ENCODE measurements at regions not wholly inside any gene's neighbourhood (a gene's known extent, or its start where the extent isn't known, plus 50 kb on each side); places are given as distances from the start of the nearest gene placed in this dataset.
"Not testable (repeated sequence)": the region's sequence is repeated elsewhere in the genome, so short reads cannot be mapped to it uniquely, and the experiment has no call there.

- H3K27ac ChIP-seq, result no peak overlapping the region
- no peaks in the 10 kb centered on the region for H3K4me1 ChIP-seq (replicated peaks in 1 of 2)
- H3K4me3 ChIP-seq, result no peak overlapping the region
- H3K36me3 ChIP-seq (replicated peaks in 1 of 2), result no peaks in the 10 kb centered on the region
- no peak for TF ChIP-seq CTCF (IDR thresholded peaks at IDR 0.05)
- TF ChIP-seq POLR2A (IDR thresholded peaks at IDR 0.05), result no peak
- H3K9me3 ChIP-seq (replicated peaks in 1 of 3), result no peaks in the 10 kb centered on the region
- DNase-seq, result no peak
- 91 to 95% (median 93%) methylated on average over 22 to 23 of the region's 23 CpGs for WGBS, 4 donors
- intact Hi-C loops (cut with DNase I), result no loop called here
- H3K27me3 ChIP-seq, result no peaks in the 10 kb centered on the region
Observed at GRCh38 chr18:76273036-76273545, 222.0 kb downstream of the ZNF516 start.

DNA sequence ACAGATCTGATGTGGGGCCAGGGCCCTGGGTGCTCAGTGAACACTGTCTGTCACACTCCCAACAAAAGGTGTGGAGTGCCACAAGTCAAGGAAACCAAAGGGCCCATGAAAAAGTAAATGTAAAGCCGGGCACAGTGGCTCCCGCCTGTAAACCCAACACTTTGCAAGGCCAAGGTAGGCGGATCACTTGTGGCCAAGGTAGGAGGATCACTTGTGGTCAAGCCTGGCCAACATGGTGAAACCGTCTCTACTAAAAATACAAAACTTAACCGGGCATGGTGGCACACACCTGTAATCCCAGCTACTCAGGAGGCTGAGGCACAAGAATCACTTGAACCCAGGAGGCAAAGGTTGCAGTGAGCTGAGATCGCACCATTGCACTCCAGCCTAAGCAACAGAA is 227.6 kb downstream of the ZNF516 start:
- WGBS, 4 donors, result 85 to 95% (median 93%) methylated on average over 6 of the region's 6 CpGs
- H3K36me3 ChIP-seq (replicated peaks in 1 of 2); intact Hi-C loops (cut with DNase I); H3K27me3 ChIP-seq; DNase-seq; H3K9me3 ChIP-seq (replicated peaks in 1 of 3); H3K4me1 ChIP-seq (replicated peaks in 1 of 2); H3K4me3 ChIP-seq; H3K27ac ChIP-seq: not testable (repeated sequence)

- no peaks in the 10 kb centered on the region for H3K36me3 ChIP-seq (replicated peaks in 1 of 2)
- H3K9me3 ChIP-seq (replicated peaks in 1 of 3), result no peaks in the 10 kb centered on the region
- no peaks in the 10 kb centered on the region for H3K27me3 ChIP-seq
- peaks cover 0 to 10% of the 10 kb centered on the region in 2 donors for H3K4me1 ChIP-seq (replicated peaks in 1 of 2)
- H3K27ac ChIP-seq, result peak overlapping the region in 4 of 5 donors; percentile 33 to 94 (median 63)
- intact Hi-C loops (cut with DNase I), result no loop called here
- WGBS, 4 donors, result 89 to 92% (median 91%) methylated on average over 9 of the region's 9 CpGs
- H3K4me3 ChIP-seq, result peak overlapping the region in 1 of 4 donors; percentile 8
- TF ChIP-seq POLR2A (IDR thresholded peaks at IDR 0.05) (no peak), CTCF (IDR thresholded peaks at IDR 0.05) (no peak)
- no peak for DNase-seq
Observed at GRCh38 chr18:76266236-76266991, 228.6 kb downstream of the ZNF516 start.

GRCh38 chr18:76265497-76266235 is 229.4 kb downstream of the ZNF516 start:
- intact Hi-C loops (cut with DNase I), result no loop called here
- no peaks in the 10 kb centered on the region for H3K36me3 ChIP-seq (replicated peaks in 1 of 2)
- DNase-seq, result peak in 6 of 7 donors; percentile 27 to 77 (median 52)
- peaks cover 0 to 10% of the 10 kb centered on the region in 2 donors for H3K4me1 ChIP-seq (replicated peaks in 1 of 2)
- H3K27ac ChIP-seq, result peak overlapping the region in 4 of 5 donors; percentile 33 to 94 (median 63)
- no peaks in the 10 kb centered on the region for H3K9me3 ChIP-seq (replicated peaks in 1 of 3)
- H3K27me3 ChIP-seq, result no peaks in the 10 kb centered on the region
- TF ChIP-seq CTCF (IDR thresholded peaks at IDR 0.05) (no peak), POLR2A (IDR thresholded peaks at IDR 0.05) (no peak)
- H3K4me3 ChIP-seq, result peak overlapping the region in 1 of 4 donors; percentile 8
- 10 to 31% (median 15%) methylated on average over 2 to 9 of the region's 9 CpGs for WGBS, 4 donors

Measured in adrenal gland (tissue), 9 donors.